ENCODE measurements at regions not wholly inside any gene's neighbourhood (a gene's known extent, or its start where the extent isn't known, plus 50 kb on each side); places are given as distances from the start of the nearest gene placed in this dataset.

- no peak overlapping the region for H3K9ac ChIP-seq (ENCODE audit: control insufficient read depth, extremely low read depth, insufficient read depth, low read length)
- dilution Hi-C loops (cut with MboI; ENCODE audit: extremely low pct_ligation_motif_present, low sequenced_read_pairs), result no loop called here
- peaks cover 8% of the 10 kb centered on the region for H3K4me1 ChIP-seq (ENCODE audit: control insufficient read depth, extremely low read depth, insufficient read depth, low read length)
Measured at GRCh38 chr2:18824915-18825314, 235.5 kb upstream of the NT5C1B start.

GRCh38 chr2:18824325-18824790, 235.0 kb upstream of the NT5C1B start:
- dilution Hi-C loops (cut with MboI; ENCODE audit: extremely low pct_ligation_motif_present, low sequenced_read_pairs), result no loop called here
- Histone ChIP-seq H3K9me1 (ENCODE audit: control insufficient read depth, extremely low read depth, insufficient read depth, low read length) (no peaks in the 10 kb centered on the region), H3K4me2 (ENCODE audit: control insufficient read depth, extremely low read depth, insufficient read depth, low read depth, low read length) (no peak overlapping the region), H4K20me1 (ENCODE audit: control insufficient read depth, extremely low read depth, insufficient read depth, low read length) (no peaks in the 10 kb centered on the region), H3K79me2 (ENCODE audit: control insufficient read depth, insufficient read depth, low read length) (no peaks in the 10 kb centered on the region), H3K9me3 (ENCODE audit: control insufficient read depth, low read depth, low read length) (no peaks in the 10 kb centered on the region), H3K4me3 (ENCODE audit: control insufficient read depth in 2 of 3, extremely low read depth in 1 of 3, insufficient read depth in 2 of 3, low read depth in 1 of 3, low read length in 3 of 3) (no peak overlapping the region), H3K4me1 (ENCODE audit: control insufficient read depth, extremely low read depth, insufficient read depth, low read length) (peaks cover 3% of the 10 kb centered on the region), H2AFZ (ENCODE audit: control insufficient read depth, low read length) (no peak overlapping the region), H3K27me3 (ENCODE audit: control insufficient read depth, extremely low read depth, insufficient read depth, low read length) (no peaks in the 10 kb centered on the region), H3K36me3 (ENCODE audit: control insufficient read depth in 2 of 2, extremely low read depth in 1 of 2, insufficient read depth in 2 of 2, low read length in 2 of 2) (no peaks in the 10 kb centered on the region), H3K27ac (ENCODE audit: control insufficient read depth, insufficient read depth, low read length) (no peak overlapping the region), H3K9ac (ENCODE audit: control insufficient read depth, extremely low read depth, insufficient read depth, low read length) (no peak overlapping the region)
- FAIRE-seq (no peak), DNase-seq (ENCODE audit: low read depth, low spot score) (no peak)
- no peak for TF ChIP-seq CTCF (optimal IDR thresholded peaks at IDR 0.05 in 1 of 3, IDR thresholded peaks at IDR 0.05 in 1 of 3, conservative IDR thresholded peaks at IDR 0.05 in 1 of 3; ENCODE audit: extremely low read depth in 1 of 3, insufficient read depth in 2 of 3, low read length in 3 of 3)
- no peak for TF ChIP-seq EZH2 (IDR thresholded peaks at IDR 0.05; ENCODE audit: low read length)

More at GRCh38 chr2:18824915-18825314, 235.5 kb upstream of the NT5C1B start:
- no peak for DNase-seq (ENCODE audit: low read depth, low spot score)
- H3K9me1 ChIP-seq (ENCODE audit: control insufficient read depth, extremely low read depth, insufficient read depth, low read length), result no peaks in the 10 kb centered on the region
- no peak overlapping the region for H3K27ac ChIP-seq (ENCODE audit: control insufficient read depth, insufficient read depth, low read length)
- TF ChIP-seq EZH2 (IDR thresholded peaks at IDR 0.05; ENCODE audit: low read length) (no peak), CTCF (optimal IDR thresholded peaks at IDR 0.05 in 1 of 3, IDR thresholded peaks at IDR 0.05 in 1 of 3, conservative IDR thresholded peaks at IDR 0.05 in 1 of 3; ENCODE audit: extremely low read depth in 1 of 3, insufficient read depth in 2 of 3, low read length in 3 of 3) (no peak)
- H3K9me3 ChIP-seq (ENCODE audit: control insufficient read depth, low read depth, low read length), result no peaks in the 10 kb centered on the region
- H3K4me3 ChIP-seq (ENCODE audit: control insufficient read depth in 2 of 3, extremely low read depth in 1 of 3, insufficient read depth in 2 of 3, low read depth in 1 of 3, low read length in 3 of 3), result no peak overlapping the region
- H4K20me1 ChIP-seq (ENCODE audit: control insufficient read depth, extremely low read depth, insufficient read depth, low read length), result no peaks in the 10 kb centered on the region
- H3K36me3 ChIP-seq (ENCODE audit: control insufficient read depth in 2 of 2, extremely low read depth in 1 of 2, insufficient read depth in 2 of 2, low read length in 2 of 2), result no peaks in the 10 kb centered on the region
- FAIRE-seq, result no peak
- no peaks in the 10 kb centered on the region for H3K27me3 ChIP-seq (ENCODE audit: control insufficient read depth, extremely low read depth, insufficient read depth, low read length)
- no peaks in the 10 kb centered on the region for H3K79me2 ChIP-seq (ENCODE audit: control insufficient read depth, insufficient read depth, low read length)
- no peak overlapping the region for H3K4me2 ChIP-seq (ENCODE audit: control insufficient read depth, extremely low read depth, insufficient read depth, low read depth, low read length)
- no peak overlapping the region for H2AFZ ChIP-seq (ENCODE audit: control insufficient read depth, low read length)

Measured in keratinocyte (primary cell).